ENCODE measurements at regions not wholly inside any gene's neighbourhood (a gene's known extent, or its start where the extent isn't known, plus 50 kb on each side); places are given as distances from the start of the nearest gene placed in this dataset.

- TF ChIP-seq CTCF (IDR thresholded peaks at IDR 0.05; ENCODE audit: low read depth, low read length), result no peak
- no peak for TF ChIP-seq EZH2phosphoT487 (IDR thresholded peaks at IDR 0.05; ENCODE audit: low read depth)
Measured at GRCh38 chr5:40384782-40385390, 294.8 kb upstream of the PTGER4 start.

Data from OCI-LY3 (cell line).